Neural cell (in vitro differentiated cells): ENCODE measurements at regions not wholly inside any gene's neighbourhood (a gene's known extent, or its start where the extent isn't known, plus 50 kb on each side); places are given as distances from the start of the nearest gene placed in this dataset.

ENCODE experiments used
- EP300 ChIP-seq: fragments of 450-650 bp; conservative IDR thresholded peaks from 2 replicates; pipeline ENCODE4 v1.6.1; 2014; ENCODE audit warnings: antibody characterized with exemption, mild to moderate bottlenecking, moderate library complexity; ENCODE audit not compliant: poor library complexity, severe bottlenecking
- TF ChIP-seq, protein P1 (sequence below): fragments of 450-650 bp; IDR thresholded peaks from 2 replicates; pipeline ENCODE4 v1.5.1; 2014; ENCODE audit warnings: antibody characterized with exemption, mild to moderate bottlenecking, moderate library complexity; ENCODE audit not compliant: poor library complexity, severe bottlenecking

- TF ChIP-seq, protein P1, sequence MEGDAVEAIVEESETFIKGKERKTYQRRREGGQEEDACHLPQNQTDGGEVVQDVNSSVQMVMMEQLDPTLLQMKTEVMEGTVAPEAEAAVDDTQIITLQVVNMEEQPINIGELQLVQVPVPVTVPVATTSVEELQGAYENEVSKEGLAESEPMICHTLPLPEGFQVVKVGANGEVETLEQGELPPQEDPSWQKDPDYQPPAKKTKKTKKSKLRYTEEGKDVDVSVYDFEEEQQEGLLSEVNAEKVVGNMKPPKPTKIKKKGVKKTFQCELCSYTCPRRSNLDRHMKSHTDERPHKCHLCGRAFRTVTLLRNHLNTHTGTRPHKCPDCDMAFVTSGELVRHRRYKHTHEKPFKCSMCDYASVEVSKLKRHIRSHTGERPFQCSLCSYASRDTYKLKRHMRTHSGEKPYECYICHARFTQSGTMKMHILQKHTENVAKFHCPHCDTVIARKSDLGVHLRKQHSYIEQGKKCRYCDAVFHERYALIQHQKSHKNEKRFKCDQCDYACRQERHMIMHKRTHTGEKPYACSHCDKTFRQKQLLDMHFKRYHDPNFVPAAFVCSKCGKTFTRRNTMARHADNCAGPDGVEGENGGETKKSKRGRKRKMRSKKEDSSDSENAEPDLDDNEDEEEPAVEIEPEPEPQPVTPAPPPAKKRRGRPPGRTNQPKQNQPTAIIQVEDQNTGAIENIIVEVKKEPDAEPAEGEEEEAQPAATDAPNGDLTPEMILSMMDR = no peak
- TF ChIP-seq EP300 = no peak
Observed at GRCh38 chr9:115590011-115590410, 472.1 kb upstream of the TNC start.
